Mammary epithelial cell (primary cell): ENCODE measurements at regions not wholly inside any gene's neighbourhood (a gene's known extent, or its start where the extent isn't known, plus 50 kb on each side); places are given as distances from the start of the nearest gene placed in this dataset.
A peak's percentile ranks its signal among the peaks of the same experiment; 100 is the strongest.

Experiments used
- EZH2 ChIP-seq: IDR thresholded peaks from 2 replicates; pipeline ENCODE4 v1.6.1; 2012; ENCODE audit warnings: low read length, inconsistent platforms, borderline replicate concordance
- TF ChIP-seq, protein P1 (sequence below), 2 donors: IDR thresholded peaks in 1 of 2; conservative IDR thresholded peaks in 1 of 2; 2 replicates each; pipeline ENCODE4 v1.5.1; 2011 to 2012; ENCODE audit warnings: inconsistent platforms in 2 of 2, low read length in 2 of 2, mild to moderate bottlenecking in 2 of 2, control low read depth in 1 of 2, low read depth in 1 of 2; ENCODE audit not compliant: insufficient read depth in 1 of 2; ENCODE audit errors: extremely low read depth in 1 of 2

DNA sequence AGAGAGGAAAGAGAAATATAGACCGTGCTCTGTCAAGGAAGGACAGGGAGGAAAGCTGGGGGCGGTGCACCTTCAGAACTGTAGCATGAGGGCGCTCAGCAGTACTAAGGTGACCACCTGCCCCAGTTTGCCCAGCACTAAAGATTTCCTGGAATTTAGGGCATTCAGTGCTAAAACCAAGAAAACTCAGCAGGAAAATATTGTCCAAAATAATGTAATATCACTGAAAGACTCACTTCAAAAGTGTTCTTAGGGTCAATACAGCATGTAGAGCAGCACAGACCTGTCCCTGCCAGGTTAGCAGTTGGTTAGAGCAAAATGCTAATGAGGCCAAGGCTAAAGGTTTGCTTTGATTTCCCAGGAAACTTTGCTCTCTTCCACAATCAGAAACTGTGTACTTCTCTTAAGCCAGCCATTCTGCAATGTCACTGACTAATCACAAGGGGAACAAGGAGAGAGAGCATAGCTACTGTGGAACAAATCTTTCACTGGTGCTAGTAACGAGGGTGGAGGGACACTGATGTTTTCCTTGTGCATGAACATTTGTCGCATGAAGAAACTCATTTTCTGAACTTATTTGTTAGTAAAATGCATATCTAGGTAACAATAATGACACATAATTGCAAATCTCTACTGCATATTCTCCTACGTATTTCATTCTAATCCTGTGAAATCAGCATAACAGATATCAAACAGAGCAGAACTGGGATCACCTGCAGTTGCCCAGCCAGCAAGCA lies 53.0 kb upstream of the GRAMD2B start:
- TF ChIP-seq, protein P1, sequence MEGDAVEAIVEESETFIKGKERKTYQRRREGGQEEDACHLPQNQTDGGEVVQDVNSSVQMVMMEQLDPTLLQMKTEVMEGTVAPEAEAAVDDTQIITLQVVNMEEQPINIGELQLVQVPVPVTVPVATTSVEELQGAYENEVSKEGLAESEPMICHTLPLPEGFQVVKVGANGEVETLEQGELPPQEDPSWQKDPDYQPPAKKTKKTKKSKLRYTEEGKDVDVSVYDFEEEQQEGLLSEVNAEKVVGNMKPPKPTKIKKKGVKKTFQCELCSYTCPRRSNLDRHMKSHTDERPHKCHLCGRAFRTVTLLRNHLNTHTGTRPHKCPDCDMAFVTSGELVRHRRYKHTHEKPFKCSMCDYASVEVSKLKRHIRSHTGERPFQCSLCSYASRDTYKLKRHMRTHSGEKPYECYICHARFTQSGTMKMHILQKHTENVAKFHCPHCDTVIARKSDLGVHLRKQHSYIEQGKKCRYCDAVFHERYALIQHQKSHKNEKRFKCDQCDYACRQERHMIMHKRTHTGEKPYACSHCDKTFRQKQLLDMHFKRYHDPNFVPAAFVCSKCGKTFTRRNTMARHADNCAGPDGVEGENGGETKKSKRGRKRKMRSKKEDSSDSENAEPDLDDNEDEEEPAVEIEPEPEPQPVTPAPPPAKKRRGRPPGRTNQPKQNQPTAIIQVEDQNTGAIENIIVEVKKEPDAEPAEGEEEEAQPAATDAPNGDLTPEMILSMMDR (conservative IDR thresholded peaks at IDR 0.05 in 1 of 2, IDR thresholded peaks at IDR 0.05 in 1 of 2; ENCODE audit: extremely low read depth in 1 of 2, insufficient read depth in 1 of 2, low read depth in 1 of 2, low read length in 2 of 2) = peak in 1 of 2 donors; percentile 35
- no peak for TF ChIP-seq EZH2
